ENCODE measurements at regions not wholly inside any gene's neighbourhood (a gene's known extent, or its start where the extent isn't known, plus 50 kb on each side); places are given as distances from the start of the nearest gene placed in this dataset.

- no peaks in the 10 kb centered on the region for H3K27me3 ChIP-seq (ENCODE audit: control insufficient read depth, insufficient read depth, low read length)
- H3K27ac ChIP-seq (ENCODE audit: low read length): no peak overlapping the region
- no peak for DNase-seq (ENCODE audit: low read depth, low spot score)
- WGBS (ENCODE audit: insufficient coverage, insufficient read length): no CpG with 5 or more reads among the region's 4 CpGs
- peaks cover 4% of the 10 kb centered on the region; the same call in 1 of the 2 replicates for H3K4me1 ChIP-seq (ENCODE audit: control insufficient read depth, insufficient read depth, low read length)
- no peak overlapping the region for H3K4me3 ChIP-seq (ENCODE audit: low read length)
- no peaks in the 10 kb centered on the region for H3K36me3 ChIP-seq (ENCODE audit: control insufficient read depth, insufficient read depth, low read length)
- no peaks in the 10 kb centered on the region for H3K9me3 ChIP-seq (ENCODE audit: control insufficient read depth, insufficient read depth, low read length)
These were observed 249.4 kb upstream of the PDZRN3 start for GRCh38 chr3:73874161-73874560.

GRCh38 chr3:73868688-73869315 is 244.1 kb upstream of the PDZRN3 start:
- no peak for DNase-seq (ENCODE audit: low read depth, low spot score)
- no peak overlapping the region for H3K27ac ChIP-seq (ENCODE audit: low read length)
- no peaks in the 10 kb centered on the region for H3K36me3 ChIP-seq (ENCODE audit: control insufficient read depth, insufficient read depth, low read length)
- H3K27me3 ChIP-seq (ENCODE audit: control insufficient read depth, insufficient read depth, low read length): no peaks in the 10 kb centered on the region
- no CpG with 5 or more reads among the region's 3 CpGs for WGBS (ENCODE audit: insufficient coverage, insufficient read length)
- H3K9me3 ChIP-seq (ENCODE audit: control insufficient read depth, insufficient read depth, low read length): no peaks in the 10 kb centered on the region
- H3K4me1 ChIP-seq (ENCODE audit: control insufficient read depth, insufficient read depth, low read length): no peaks in the 10 kb centered on the region
- no peak overlapping the region for H3K4me3 ChIP-seq (ENCODE audit: low read length)

GRCh38 chr3:73867524-73867923 is 242.8 kb upstream of the PDZRN3 start:
- no CpG with 5 or more reads among the region's 3 CpGs for WGBS (ENCODE audit: insufficient coverage, insufficient read length)
- H3K4me3 ChIP-seq (ENCODE audit: low read length): no peak overlapping the region
- H3K27ac ChIP-seq (ENCODE audit: low read length): no peak overlapping the region
- DNase-seq (ENCODE audit: low read depth, low spot score): no peak
- H3K9me3 ChIP-seq (ENCODE audit: control insufficient read depth, insufficient read depth, low read length): no peaks in the 10 kb centered on the region
- H3K4me1 ChIP-seq (ENCODE audit: control insufficient read depth, insufficient read depth, low read length): no peaks in the 10 kb centered on the region
- no peaks in the 10 kb centered on the region for H3K27me3 ChIP-seq (ENCODE audit: control insufficient read depth, insufficient read depth, low read length)
- no peaks in the 10 kb centered on the region for H3K36me3 ChIP-seq (ENCODE audit: control insufficient read depth, insufficient read depth, low read length)

GRCh38 chr3:73866846-73867245 is 242.1 kb upstream of the PDZRN3 start:
- no CpG with 5 or more reads among the region's 2 CpGs for WGBS (ENCODE audit: insufficient coverage, insufficient read length)
- Histone ChIP-seq H3K4me3 (ENCODE audit: low read length) (no peak overlapping the region), H3K27ac (ENCODE audit: low read length) (no peak overlapping the region), H3K4me1 (ENCODE audit: control insufficient read depth, insufficient read depth, low read length) (no peaks in the 10 kb centered on the region), H3K27me3 (ENCODE audit: control insufficient read depth, insufficient read depth, low read length) (no peaks in the 10 kb centered on the region), H3K36me3 (ENCODE audit: control insufficient read depth, insufficient read depth, low read length) (no peaks in the 10 kb centered on the region), H3K9me3 (ENCODE audit: control insufficient read depth, insufficient read depth, low read length) (no peaks in the 10 kb centered on the region)
- no peak for DNase-seq (ENCODE audit: low read depth, low spot score)

- Histone ChIP-seq H3K36me3 (ENCODE audit: control insufficient read depth, insufficient read depth, low read length) (no peaks in the 10 kb centered on the region), H3K4me3 (ENCODE audit: low read length) (no peak overlapping the region), H3K9me3 (ENCODE audit: control insufficient read depth, insufficient read depth, low read length) (no peaks in the 10 kb centered on the region), H3K27ac (ENCODE audit: low read length) (no peak overlapping the region), H3K27me3 (ENCODE audit: control insufficient read depth, insufficient read depth, low read length) (no peaks in the 10 kb centered on the region), H3K4me1 (ENCODE audit: control insufficient read depth, insufficient read depth, low read length) (no peaks in the 10 kb centered on the region)
- no peak for DNase-seq (ENCODE audit: low read depth, low spot score)
- WGBS (ENCODE audit: insufficient coverage, insufficient read length): no CpG with 5 or more reads among the region's 5 CpGs
These were observed 238.9 kb upstream of the PDZRN3 start for GRCh38 chr3:73863546-73864079.

- Histone ChIP-seq H3K27ac (ENCODE audit: low read length) (no peak overlapping the region), H3K36me3 (ENCODE audit: control insufficient read depth, insufficient read depth, low read length) (no peaks in the 10 kb centered on the region), H3K4me1 (ENCODE audit: control insufficient read depth, insufficient read depth, low read length) (peaks cover 2% of the 10 kb centered on the region; the same call in 1 of the 2 replicates), H3K27me3 (ENCODE audit: control insufficient read depth, insufficient read depth, low read length) (no peaks in the 10 kb centered on the region), H3K9me3 (ENCODE audit: control insufficient read depth, insufficient read depth, low read length) (no peaks in the 10 kb centered on the region), H3K4me3 (ENCODE audit: low read length) (no peak overlapping the region)
- no CpG with 5 or more reads among the region's 1 CpG for WGBS (ENCODE audit: insufficient coverage, insufficient read length)
- no peak for DNase-seq (ENCODE audit: low read depth, low spot score)
These were observed 231.1 kb upstream of the PDZRN3 start for GRCh38 chr3:73855813-73856212.

- DNase-seq (ENCODE audit: low read depth, low spot score): no peak
- H3K4me1 ChIP-seq (ENCODE audit: control insufficient read depth, insufficient read depth, low read length): 0 out of 2 replicates have a peak, but pooled peaks cover 1% of the 10 kb centered on the region
- no peak overlapping the region for H3K27ac ChIP-seq (ENCODE audit: low read length)
- H3K9me3 ChIP-seq (ENCODE audit: control insufficient read depth, insufficient read depth, low read length): no peaks in the 10 kb centered on the region
- H3K4me3 ChIP-seq (ENCODE audit: low read length): no peak overlapping the region
- H3K27me3 ChIP-seq (ENCODE audit: control insufficient read depth, insufficient read depth, low read length): no peaks in the 10 kb centered on the region; the same call in 1 of the 2 replicates
- WGBS (ENCODE audit: insufficient coverage, insufficient read length): no CpG with 5 or more reads among the region's 4 CpGs
- no peaks in the 10 kb centered on the region; the same call in 1 of the 2 replicates for H3K36me3 ChIP-seq (ENCODE audit: control insufficient read depth, insufficient read depth, low read length)
These were observed 223.6 kb upstream of the PDZRN3 start for GRCh38 chr3:73848173-73848906.

GRCh38 chr3:73846951-73847350 is 222.2 kb upstream of the PDZRN3 start:
- no peaks in the 10 kb centered on the region; the same call in 1 of the 2 replicates for H3K27me3 ChIP-seq (ENCODE audit: control insufficient read depth, insufficient read depth, low read length)
- no peaks in the 10 kb centered on the region for H3K9me3 ChIP-seq (ENCODE audit: control insufficient read depth, insufficient read depth, low read length)
- no CpG with 5 or more reads among the region's 3 CpGs for WGBS (ENCODE audit: insufficient coverage, insufficient read length)
- DNase-seq (ENCODE audit: low read depth, low spot score): no peak
- no peak overlapping the region for H3K27ac ChIP-seq (ENCODE audit: low read length)
- 0 out of 2 replicates have a peak, but pooled peaks cover 1% of the 10 kb centered on the region for H3K4me1 ChIP-seq (ENCODE audit: control insufficient read depth, insufficient read depth, low read length)
- H3K4me3 ChIP-seq (ENCODE audit: low read length): no peak overlapping the region
- H3K36me3 ChIP-seq (ENCODE audit: control insufficient read depth, insufficient read depth, low read length): no peaks in the 10 kb centered on the region; the same call in 1 of the 2 replicates

GRCh38 chr3:73839032-73839431 is 214.3 kb upstream of the PDZRN3 start:
- peaks cover 1% of the 10 kb centered on the region; the same call in 1 of the 2 replicates for H3K9me3 ChIP-seq (ENCODE audit: control insufficient read depth, insufficient read depth, low read length)
- H3K4me3 ChIP-seq (ENCODE audit: low read length): no peak overlapping the region
- H3K4me1 ChIP-seq (ENCODE audit: control insufficient read depth, insufficient read depth, low read length): no peaks in the 10 kb centered on the region
- H3K36me3 ChIP-seq (ENCODE audit: control insufficient read depth, insufficient read depth, low read length): no peaks in the 10 kb centered on the region
- no peak overlapping the region for H3K27ac ChIP-seq (ENCODE audit: low read length)
- WGBS (ENCODE audit: insufficient coverage, insufficient read length): no CpG with 5 or more reads among the region's 3 CpGs
- no peaks in the 10 kb centered on the region for H3K27me3 ChIP-seq (ENCODE audit: control insufficient read depth, insufficient read depth, low read length)
- no peak for DNase-seq (ENCODE audit: low read depth, low spot score)

- Histone ChIP-seq H3K9me3 (ENCODE audit: control insufficient read depth, insufficient read depth, low read length) (peaks cover 1% of the 10 kb centered on the region; the same call in 1 of the 2 replicates), H3K27me3 (ENCODE audit: control insufficient read depth, insufficient read depth, low read length) (no peaks in the 10 kb centered on the region), H3K27ac (ENCODE audit: low read length) (no peak overlapping the region), H3K36me3 (ENCODE audit: control insufficient read depth, insufficient read depth, low read length) (no peaks in the 10 kb centered on the region), H3K4me1 (ENCODE audit: control insufficient read depth, insufficient read depth, low read length) (no peaks in the 10 kb centered on the region), H3K4me3 (ENCODE audit: low read length) (no peak overlapping the region)
- no peak for DNase-seq (ENCODE audit: low read depth, low spot score)
These were observed 211.2 kb upstream of the PDZRN3 start for GRCh38 chr3:73835945-73836344.
